Fibroblast of skin of left biceps (primary cell): ENCODE measurements at regions not wholly inside any gene's neighbourhood (a gene's known extent, or its start where the extent isn't known, plus 50 kb on each side); places are given as distances from the start of the nearest gene placed in this dataset.
"Not testable (repeated sequence)": the region's sequence is repeated elsewhere in the genome, so short reads cannot be mapped to it uniquely, and the experiment has no call there.

ENCODE experiments used
- DNase-seq, 2 experiments: peaks; one replicate each; pipeline ENCODE4 v3.0.0-alpha.2; 2013; ENCODE audit warnings: low read depth in 2 of 2

- DNase-seq: no peak
These were observed 107.4 kb upstream of the CBLB start for GRCh38 chr3:105976196-105976595.

- no peak for DNase-seq
These were observed 111.1 kb upstream of the CBLB start for GRCh38 chr3:105979961-105980360.

GRCh38 chr3:105982207-105982606 is 113.4 kb upstream of the CBLB start:
- DNase-seq: no peak

- DNase-seq: no peak
These were observed 116.0 kb upstream of the CBLB start for GRCh38 chr3:105984837-105985236.

- DNase-seq: not testable (repeated sequence)
These were observed 117.5 kb upstream of the CBLB start for GRCh38 chr3:105986343-105986742.

GRCh38 chr3:105987809-105988208 is 119.0 kb upstream of the CBLB start:
- no peak for DNase-seq

- no peak for DNase-seq
These were observed 119.9 kb upstream of the CBLB start for GRCh38 chr3:105988540-105989212.

- no peak for DNase-seq
These were observed 128.0 kb upstream of the CBLB start for GRCh38 chr3:105996781-105997180.

- DNase-seq: no peak
These were observed 128.6 kb upstream of the CBLB start for GRCh38 chr3:105997466-105997799.

- peak; percentile 69 to 76 for DNase-seq
These were observed 129.2 kb upstream of the CBLB start for GRCh38 chr3:105997800-105998526.

GRCh38 chr3:105999856-106000255 is 131.0 kb upstream of the CBLB start:
- no peak for DNase-seq

GRCh38 chr3:106001923-106002322 is 133.1 kb upstream of the CBLB start:
- no peak for DNase-seq

- DNase-seq: no peak
These were observed 135.4 kb upstream of the CBLB start for GRCh38 chr3:106004137-106004681.

- DNase-seq: no peak
These were observed 136.0 kb upstream of the CBLB start for GRCh38 chr3:106004826-106005225.

- DNase-seq: peak in 1 of 2 experiments; percentile 35
These were observed 137.2 kb upstream of the CBLB start for GRCh38 chr3:106006001-106006400.

- DNase-seq: no peak
These were observed 137.8 kb upstream of the CBLB start for GRCh38 chr3:106006571-106006970.

- DNase-seq: no peak
These were observed 138.7 kb upstream of the CBLB start for GRCh38 chr3:106007512-106007911.

GRCh38 chr3:106008766-106009165 is 140.0 kb upstream of the CBLB start:
- DNase-seq: no peak

GRCh38 chr3:106010829-106011228 is 142.0 kb upstream of the CBLB start:
- DNase-seq: no peak

- DNase-seq: peak in 1 of 2 experiments; percentile 61
These were observed 145.2 kb upstream of the CBLB start for GRCh38 chr3:106013971-106014370.

- DNase-seq: no peak
These were observed 145.7 kb upstream of the CBLB start for GRCh38 chr3:106014518-106014917.

GRCh38 chr3:106014971-106015370 is 146.2 kb upstream of the CBLB start:
- DNase-seq: no peak

- no peak for DNase-seq
These were observed 149.3 kb upstream of the CBLB start for GRCh38 chr3:106018102-106018501.
